Peyer's patch (tissue), 4 donors: ENCODE measurements at regions not wholly inside any gene's neighbourhood (a gene's known extent, or its start where the extent isn't known, plus 50 kb on each side); places are given as distances from the start of the nearest gene placed in this dataset.

Source experiments
- CTCF ChIP-seq, 6 experiments: fragments of 450-650 bp in 4 of 6; fragments of 200-600 bp in 2 of 6; sonication (generic) in 1 of 6; IDR thresholded peaks; one replicate each; pipeline ENCODE4 v1.5.1; 2017 to 2019; ENCODE audit warnings: antibody characterized with exemption in 6 of 6, mild to moderate bottlenecking in 3 of 6, moderate library complexity in 1 of 6
- POLR2A ChIP-seq, 2 donors: fragments of 450-650 bp; IDR thresholded peaks; one replicate each; pipeline ENCODE4 v1.5.1; 2017; ENCODE audit warnings: antibody characterized with exemption in 2 of 2, mild to moderate bottlenecking in 2 of 2, moderate library complexity in 2 of 2

- TF ChIP-seq CTCF (IDR thresholded peaks at IDR 0.05): no peak
- no peak for TF ChIP-seq POLR2A (IDR thresholded peaks at IDR 0.05)
These were observed 226.3 kb upstream of the ZNF608 start for GRCh38 chr5:124972703-124973102.
